Vagina (tissue), 2 donors: ENCODE measurements at regions not wholly inside any gene's neighbourhood (a gene's known extent, or its start where the extent isn't known, plus 50 kb on each side); places are given as distances from the start of the nearest gene placed in this dataset.

Experiments
- POLR2A ChIP-seq, 2 donors: fragments of 450-650 bp; IDR thresholded peaks; one replicate each; pipeline ENCODE4 v1.6.1; 2017; ENCODE audit warnings: antibody characterized with exemption in 2 of 2, mild to moderate bottlenecking in 2 of 2, moderate library complexity in 2 of 2
- POLR2AphosphoS5 ChIP-seq, 2 donors: sonication (generic); formaldehyde crosslinking; IDR thresholded peaks; one replicate each; pipeline ENCODE4 v1.9.0; 2017; ENCODE audit warnings: antibody characterized with exemption in 2 of 2, mild to moderate bottlenecking in 2 of 2, low read depth in 1 of 2; ENCODE audit not compliant: insufficient read depth in 1 of 2

- no peak for TF ChIP-seq POLR2A (IDR thresholded peaks at IDR 0.05)
- no peak for TF ChIP-seq POLR2AphosphoS5 (IDR thresholded peaks at IDR 0.05; ENCODE audit: insufficient read depth in 1 of 2, low read depth in 1 of 2)
Measured at GRCh38 chr5:66344544-66344943, 200.4 kb downstream of the SREK1 start.
